HepG2 (cell line): ENCODE measurements at regions not wholly inside any gene's neighbourhood (a gene's known extent, or its start where the extent isn't known, plus 50 kb on each side); places are given as distances from the start of the nearest gene placed in this dataset.

Experiments
- ATAC-seq: fragments of 200-7000 bp; cut with Tn5 transposase; 3 replicates; pipeline ENCODE4 v1.9.1; 2020; ENCODE audit warnings: mild to moderate bottlenecking, moderate library complexity
- BruUV-seq: library from RNA; stranded (reverse); fragments of 400-500 nt; replicated peaks from 2 replicates; lab custom pipeline; 2021; lab: Mats Ljungman, UMichigan
- CTCF ChIA-PET: fragments of 300-600 bp; formaldehyde crosslinking; extraction: SDS; loops from one replicate; lab custom pipeline; 2021; ENCODE audit warnings: low total read pairs, inconsistent platforms, low intra/inter-chr PET ratio; lab: Yijun Ruan, JAX
- POLR2A ChIA-PET: fragments of 350-600 bp; sonication (Branson Sonifier 250); formaldehyde crosslinking; loops from one replicate; lab custom pipeline; 2020; ENCODE audit warnings: antibody characterized with exemption, inconsistent platforms; lab: Yijun Ruan, JAX
- DNase-seq: peaks from one replicate; pipeline ENCODE4 v3.0.0-alpha.2; 2015; ENCODE audit warnings: low spot score
- FAIRE-seq: peaks from 3 replicates; lab custom pipeline; 2011; peaks lifted over from hg19 to GRCh38; lab: Jason Lieb, UNC
- H2AFZ ChIP-seq: one replicate; pipeline ENCODE4 v1.6.1; 2011; ENCODE audit warnings: low read length, inconsistent platforms
- H3K27ac ChIP-seq: fragments of 300-600 bp; 3 replicates; pipeline ENCODE4 v1.8.0; 2011; ENCODE audit warnings: mixed run types, mild to moderate bottlenecking, mixed read lengths, low read length, inconsistent platforms; ENCODE audit not compliant: insufficient read depth; ENCODE audit errors: extremely low read length
- H3K27me3 ChIP-seq, 2 experiments: fragments of 200-600 bp in 1 of 2; 2 replicates in 1 of 2; 3 replicates in 1 of 2; pipeline versions ENCODE4 v1.6.0 to v1.8.0; 2011; ENCODE audit warnings: low read length in 2 of 2, mild to moderate bottlenecking in 2 of 2, moderate library complexity in 2 of 2, inconsistent platforms in 1 of 2; ENCODE audit not compliant: insufficient read depth in 2 of 2, control insufficient read depth in 1 of 2
- H3K36me3 ChIP-seq, 2 experiments: fragments of 200-600 bp in 1 of 2; replicated peaks in 1 of 2; 2 replicates in 1 of 2; 3 replicates in 1 of 2; pipeline versions ENCODE4 v1.5.1 to v1.8.0; 2011; ENCODE audit warnings: low read length in 2 of 2, inconsistent platforms in 1 of 2; ENCODE audit not compliant: insufficient read depth in 2 of 2, control insufficient read depth in 1 of 2
- H3K4me1 ChIP-seq: 2 replicates; pipeline ENCODE4 v1.5.1; 2012; ENCODE audit warnings: low read length, inconsistent platforms; ENCODE audit not compliant: insufficient read depth
- H3K4me2 ChIP-seq: 2 replicates; pipeline ENCODE4 v1.6.0; 2011; ENCODE audit warnings: low read depth, low read length, inconsistent platforms
- H3K4me3 ChIP-seq, 3 experiments: fragments of 200-600 bp in 1 of 3; sonication (generic), shearing (Covaris generic) in 1 of 3; replicated peaks in 1 of 3; 2 replicates each; pipeline ENCODE4 v1.5.1; 2011 to 2016; ENCODE audit warnings: low read length in 3 of 3, inconsistent platforms in 2 of 3, low read depth in 2 of 3, mild to moderate bottlenecking in 2 of 3, control low read depth in 1 of 3, mixed read lengths in 1 of 3; ENCODE audit not compliant: insufficient read depth in 1 of 3
- H3K79me2 ChIP-seq: one replicate; pipeline ENCODE4 v1.6.1; 2011; ENCODE audit warnings: low read length, inconsistent platforms; ENCODE audit not compliant: insufficient read depth
- H3K9ac ChIP-seq: 2 replicates; pipeline ENCODE4 v1.6.0; 2011; ENCODE audit warnings: mild to moderate bottlenecking, low read depth, low read length, inconsistent platforms; ENCODE audit not compliant: insufficient read depth
- H3K9me3 ChIP-seq: 2 replicates; pipeline ENCODE4 v1.5.1; 2012; ENCODE audit warnings: mild to moderate bottlenecking, low read length
- H4K20me1 ChIP-seq: 2 replicates; pipeline ENCODE4 v1.6.0; 2011; ENCODE audit warnings: inconsistent platforms, mild to moderate bottlenecking, low read length, moderate library complexity; ENCODE audit not compliant: insufficient read depth
- HNRNPK ChIP-seq: fragments of 200-400 bp; formaldehyde crosslinking; IDR thresholded peaks from 2 replicates; pipeline ENCODE4 v1.6.1; 2018; ENCODE audit warnings: low read length, low read depth, moderate library complexity, mild to moderate bottlenecking; ENCODE audit not compliant: poor library complexity, severe bottlenecking
- KDM4B ChIP-seq: sonication (generic); formaldehyde crosslinking; IDR thresholded peaks from 2 replicates; pipeline ENCODE4 v1.4.0; 2020; ENCODE audit warnings: missing genetic modification reagents
- NFATC3 ChIP-seq: sonication (generic); formaldehyde crosslinking; IDR thresholded peaks from 2 replicates; pipeline ENCODE4 v1.5.1; 2020; ENCODE audit warnings: mild to moderate bottlenecking, missing genetic modification reagents
- SCMH1 ChIP-seq: sonication (generic); formaldehyde crosslinking; IDR thresholded peaks from 2 replicates; pipeline ENCODE4 v1.9.0; 2021; ENCODE audit warnings: missing genetic modification reagents, mild to moderate bottlenecking, borderline replicate concordance
- ZFYVE20 ChIP-seq: sonication (generic); formaldehyde crosslinking; IDR thresholded peaks from 2 replicates; pipeline ENCODE4 v1.8.0; 2023; ENCODE audit warnings: low read depth, mild to moderate bottlenecking, moderate library complexity, missing genetic modification reagents, borderline replicate concordance
- ZNF235 ChIP-seq: sonication (generic); formaldehyde crosslinking; IDR thresholded peaks from 2 replicates; pipeline ENCODE4 v1.8.1; 2023; ENCODE audit warnings: mild to moderate bottlenecking, missing genetic modification reagents, borderline replicate concordance
- ZNF24 ChIP-seq: fragments of 450-650 bp; IDR thresholded peaks from 2 replicates; pipeline ENCODE4 v1.6.1; 2017; ENCODE audit warnings: antibody characterized with exemption, mild to moderate bottlenecking
- ZNF274 ChIP-seq: sonication (generic); formaldehyde crosslinking; IDR thresholded peaks from 2 replicates; pipeline ENCODE4 v1.5.1; 2020; ENCODE audit warnings: mild to moderate bottlenecking, missing genetic modification reagents
- ZNF296 ChIP-seq: sonication (generic); formaldehyde crosslinking; conservative IDR thresholded peaks from 2 replicates; pipeline ENCODE4 v1.5.0; 2020; ENCODE audit warnings: mild to moderate bottlenecking, missing genetic modification reagents
- WGBS: methylation state at CpG from one replicate; pipeline ENCODE4 v1.1.6; 2017; ENCODE audit warnings: low lambda C conversion rate; 5-methylcytosine and 5-hydroxymethylcytosine counted together
- in situ Hi-C: cut with HindIII; loops from 2 replicates; pipeline ENCODE4 v1.10.0; 2017; ENCODE audit warnings: low pct_unique_long_range_greater_than_20kb; ENCODE audit not compliant: extremely low pct_ligation_motif_present
- intact Hi-C: fragments of 100-400 bp; cut with micrococcal nuclease; formaldehyde crosslinking; loops from one replicate; pipeline ENCODE4 v1.10.0; 2022; ENCODE audit not compliant: unreplicated experiment
- TF ChIP-seq, protein P1 (sequence below): sonication (generic); formaldehyde crosslinking; IDR thresholded peaks from 2 replicates; pipeline ENCODE4 v1.4.0; 2020; ENCODE audit warnings: missing genetic modification reagents
- TF ChIP-seq, protein P2 (sequence below): sonication (generic); formaldehyde crosslinking; IDR thresholded peaks from 2 replicates; pipeline ENCODE4; 2020; ENCODE audit warnings: missing genetic modification reagents, mild to moderate bottlenecking, borderline replicate concordance

GRCh38 chr5:6106756-6107155, 271.6 kb downstream of the MED10 start:
- no peak overlapping the region for H3K4me3 ChIP-seq
- no peaks in the 10 kb centered on the region for H3K79me2 ChIP-seq
- H3K9me3 ChIP-seq = no peaks in the 10 kb centered on the region
- no peak overlapping the region for H3K27ac ChIP-seq
- DNase-seq (no peak), ATAC-seq (no peak), FAIRE-seq (no peak)
- H4K20me1 ChIP-seq = no peaks in the 10 kb centered on the region
- H3K4me2 ChIP-seq = no peak overlapping the region
- TF ChIP-seq ZNF296 (CRISPR knock-in tag) (no peak), NFATC3 (CRISPR knock-in tag) (no peak), HNRNPK (no peak), ZFYVE20 (CRISPR knock-in tag) (no peak), ZNF24 (no peak), SCMH1 (no peak), ZNF274 (CRISPR knock-in tag) (no peak), KDM4B (CRISPR knock-in tag) (no peak), ZNF235 (CRISPR knock-in tag) (no peak)
- TF ChIP-seq, protein P1, sequence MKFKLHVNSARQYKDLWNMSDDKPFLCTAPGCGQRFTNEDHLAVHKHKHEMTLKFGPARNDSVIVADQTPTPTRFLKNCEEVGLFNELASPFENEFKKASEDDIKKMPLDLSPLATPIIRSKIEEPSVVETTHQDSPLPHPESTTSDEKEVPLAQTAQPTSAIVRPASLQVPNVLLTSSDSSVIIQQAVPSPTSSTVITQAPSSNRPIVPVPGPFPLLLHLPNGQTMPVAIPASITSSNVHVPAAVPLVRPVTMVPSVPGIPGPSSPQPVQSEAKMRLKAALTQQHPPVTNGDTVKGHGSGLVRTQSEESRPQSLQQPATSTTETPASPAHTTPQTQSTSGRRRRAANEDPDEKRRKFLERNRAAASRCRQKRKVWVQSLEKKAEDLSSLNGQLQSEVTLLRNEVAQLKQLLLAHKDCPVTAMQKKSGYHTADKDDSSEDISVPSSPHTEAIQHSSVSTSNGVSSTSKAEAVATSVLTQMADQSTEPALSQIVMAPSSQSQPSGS (CRISPR knock-in tag) = no peak
- TF ChIP-seq, protein P2, sequence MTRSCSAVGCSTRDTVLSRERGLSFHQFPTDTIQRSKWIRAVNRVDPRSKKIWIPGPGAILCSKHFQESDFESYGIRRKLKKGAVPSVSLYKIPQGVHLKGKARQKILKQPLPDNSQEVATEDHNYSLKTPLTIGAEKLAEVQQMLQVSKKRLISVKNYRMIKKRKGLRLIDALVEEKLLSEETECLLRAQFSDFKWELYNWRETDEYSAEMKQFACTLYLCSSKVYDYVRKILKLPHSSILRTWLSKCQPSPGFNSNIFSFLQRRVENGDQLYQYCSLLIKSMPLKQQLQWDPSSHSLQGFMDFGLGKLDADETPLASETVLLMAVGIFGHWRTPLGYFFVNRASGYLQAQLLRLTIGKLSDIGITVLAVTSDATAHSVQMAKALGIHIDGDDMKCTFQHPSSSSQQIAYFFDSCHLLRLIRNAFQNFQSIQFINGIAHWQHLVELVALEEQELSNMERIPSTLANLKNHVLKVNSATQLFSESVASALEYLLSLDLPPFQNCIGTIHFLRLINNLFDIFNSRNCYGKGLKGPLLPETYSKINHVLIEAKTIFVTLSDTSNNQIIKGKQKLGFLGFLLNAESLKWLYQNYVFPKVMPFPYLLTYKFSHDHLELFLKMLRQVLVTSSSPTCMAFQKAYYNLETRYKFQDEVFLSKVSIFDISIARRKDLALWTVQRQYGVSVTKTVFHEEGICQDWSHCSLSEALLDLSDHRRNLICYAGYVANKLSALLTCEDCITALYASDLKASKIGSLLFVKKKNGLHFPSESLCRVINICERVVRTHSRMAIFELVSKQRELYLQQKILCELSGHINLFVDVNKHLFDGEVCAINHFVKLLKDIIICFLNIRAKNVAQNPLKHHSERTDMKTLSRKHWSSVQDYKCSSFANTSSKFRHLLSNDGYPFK (CRISPR knock-in tag) = no peak
- H3K9ac ChIP-seq = no peak overlapping the region
- POLR2A ChIA-PET = no interaction called here
- H3K36me3 ChIP-seq = no peaks in the 10 kb centered on the region
- H3K27me3 ChIP-seq = peaks cover 0 to 10% of the 10 kb centered on the region in 2 experiments; a peak in 1 of 5 replicates
- H3K4me1 ChIP-seq = no peaks in the 10 kb centered on the region
- in situ Hi-C loops (no loop called here), intact Hi-C loops (no loop called here)
- CTCF ChIA-PET = no interaction called here
- H2AFZ ChIP-seq = no peak overlapping the region
- 19% methylated on average over 6 of the region's 6 CpGs for WGBS
- BruUV-seq = no TSS peak
